Breast epithelium (tissue), 4 donors: ENCODE measurements at regions not wholly inside any gene's neighbourhood (a gene's known extent, or its start where the extent isn't known, plus 50 kb on each side); places are given as distances from the start of the nearest gene placed in this dataset.
A peak's percentile ranks its signal among the peaks of the same experiment; 100 is the strongest.

ENCODE experiments used
- DNase-seq, 2 donors: peaks; one replicate each; pipeline ENCODE4 v3.0.0-alpha.2; 2019; ENCODE audit warnings: low spot score in 2 of 2
- H3K27ac ChIP-seq, 2 donors: fragments of 200-600 bp; sonication (generic) in 1 of 2; one replicate each; pipeline ENCODE4 v1.5.1; 2016 to 2019; ENCODE audit warnings: mild to moderate bottlenecking in 1 of 2
- H3K27me3 ChIP-seq, 2 donors: fragments of 200-600 bp; sonication (generic) in 1 of 2; one replicate each; pipeline versions ENCODE4 v1.5.1 to v1.6.0; 2017 to 2019; ENCODE audit warnings: control low read depth in 1 of 2, mild to moderate bottlenecking in 1 of 2
- H3K36me3 ChIP-seq: fragments of 200-600 bp; one replicate; pipeline ENCODE4 v1.5.1; 2019
- H3K4me1 ChIP-seq, 2 donors: fragments of 200-600 bp; sonication (generic); one replicate each; pipeline ENCODE4 v1.5.1; 2016 to 2019; ENCODE audit warnings: control low read depth in 1 of 2
- H3K4me3 ChIP-seq, 3 donors: fragments of 200-600 bp; sonication (generic); 1 replicate in 2 of 3; 2 replicates in 1 of 3; pipeline ENCODE4 v1.5.1; 2016 to 2019; ENCODE audit warnings: mild to moderate bottlenecking in 3 of 3, moderate library complexity in 2 of 3
- H3K9me3 ChIP-seq, 2 donors: fragments of 200-600 bp; sonication (generic) in 1 of 2; one replicate each; pipeline ENCODE4 v1.5.1; 2016 to 2019; ENCODE audit warnings: control low read depth in 1 of 2
- POLR2A ChIP-seq: fragments of 450-650 bp; IDR thresholded peaks from one replicate; pipeline ENCODE4 v1.6.1; 2016; ENCODE audit warnings: antibody characterized with exemption, mild to moderate bottlenecking, moderate library complexity
- POLR2AphosphoS5 ChIP-seq, 3 donors: sonication (generic); formaldehyde crosslinking; IDR thresholded peaks; one replicate each; pipeline ENCODE4 v1.6.1; 2017; ENCODE audit warnings: antibody characterized with exemption in 3 of 3
- intact Hi-C: fragments of 100-400 bp; cut with DNase I; formaldehyde crosslinking; loops from one replicate; pipeline ENCODE4 v1.15.1; 2023; ENCODE audit warnings: low total_unique reads
- TF ChIP-seq, protein P1 (sequence below), 3 donors: fragments of 450-650 bp; IDR thresholded peaks; one replicate each; pipeline ENCODE4 v1.5.1; 2016 to 2017; ENCODE audit warnings: antibody characterized with exemption in 3 of 3, mild to moderate bottlenecking in 3 of 3, moderate library complexity in 3 of 3

- intact Hi-C loops: no loop called here
- Histone ChIP-seq H3K4me3 (no peak overlapping the region), H3K4me1 (no peaks in the 10 kb centered on the region), H3K9me3 (no peaks in the 10 kb centered on the region), H3K27me3 (no peaks in the 10 kb centered on the region), H3K27ac (no peak overlapping the region), H3K36me3 (no peaks in the 10 kb centered on the region)
- DNase-seq: no peak
- TF ChIP-seq POLR2AphosphoS5 (IDR thresholded peaks at IDR 0.05) (no peak), POLR2A (no peak)
- TF ChIP-seq, protein P1, sequence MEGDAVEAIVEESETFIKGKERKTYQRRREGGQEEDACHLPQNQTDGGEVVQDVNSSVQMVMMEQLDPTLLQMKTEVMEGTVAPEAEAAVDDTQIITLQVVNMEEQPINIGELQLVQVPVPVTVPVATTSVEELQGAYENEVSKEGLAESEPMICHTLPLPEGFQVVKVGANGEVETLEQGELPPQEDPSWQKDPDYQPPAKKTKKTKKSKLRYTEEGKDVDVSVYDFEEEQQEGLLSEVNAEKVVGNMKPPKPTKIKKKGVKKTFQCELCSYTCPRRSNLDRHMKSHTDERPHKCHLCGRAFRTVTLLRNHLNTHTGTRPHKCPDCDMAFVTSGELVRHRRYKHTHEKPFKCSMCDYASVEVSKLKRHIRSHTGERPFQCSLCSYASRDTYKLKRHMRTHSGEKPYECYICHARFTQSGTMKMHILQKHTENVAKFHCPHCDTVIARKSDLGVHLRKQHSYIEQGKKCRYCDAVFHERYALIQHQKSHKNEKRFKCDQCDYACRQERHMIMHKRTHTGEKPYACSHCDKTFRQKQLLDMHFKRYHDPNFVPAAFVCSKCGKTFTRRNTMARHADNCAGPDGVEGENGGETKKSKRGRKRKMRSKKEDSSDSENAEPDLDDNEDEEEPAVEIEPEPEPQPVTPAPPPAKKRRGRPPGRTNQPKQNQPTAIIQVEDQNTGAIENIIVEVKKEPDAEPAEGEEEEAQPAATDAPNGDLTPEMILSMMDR (IDR thresholded peaks at IDR 0.05): no peak
Observed at GRCh38 chr3:13245615-13245978, 172.4 kb upstream of the IQSEC1 start.

DNA sequence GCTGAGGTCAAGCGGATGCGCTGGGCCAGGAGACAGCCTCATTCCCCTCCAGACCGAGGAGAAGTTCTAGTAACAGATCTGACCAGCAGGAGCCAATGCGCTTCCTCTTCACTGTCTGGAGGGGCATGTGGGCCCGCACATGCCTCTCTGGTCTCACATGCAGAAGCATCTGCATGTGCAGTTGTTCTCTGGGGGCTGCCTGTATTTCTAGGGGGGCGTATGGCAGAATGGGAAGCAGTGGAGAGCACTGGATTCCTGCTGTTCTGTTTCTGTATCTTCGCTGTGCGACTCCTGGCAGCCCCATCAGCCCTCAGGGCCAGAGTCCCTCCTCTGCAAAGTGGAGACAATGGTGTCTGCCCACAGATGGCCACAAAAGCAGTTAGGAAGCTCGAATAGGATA is 170.4 kb upstream of the IQSEC1 start:
- H3K9me3 ChIP-seq: no peaks in the 10 kb centered on the region
- H3K4me3 ChIP-seq: no peak overlapping the region
- no peak for DNase-seq
- intact Hi-C loops: no loop called here
- no peaks in the 10 kb centered on the region for H3K36me3 ChIP-seq
- H3K4me1 ChIP-seq: no peaks in the 10 kb centered on the region
- no peaks in the 10 kb centered on the region for H3K27me3 ChIP-seq
- no peak for TF ChIP-seq POLR2A
- TF ChIP-seq, protein P1 (IDR thresholded peaks at IDR 0.05): no peak
- H3K27ac ChIP-seq: no peak overlapping the region

DNA sequence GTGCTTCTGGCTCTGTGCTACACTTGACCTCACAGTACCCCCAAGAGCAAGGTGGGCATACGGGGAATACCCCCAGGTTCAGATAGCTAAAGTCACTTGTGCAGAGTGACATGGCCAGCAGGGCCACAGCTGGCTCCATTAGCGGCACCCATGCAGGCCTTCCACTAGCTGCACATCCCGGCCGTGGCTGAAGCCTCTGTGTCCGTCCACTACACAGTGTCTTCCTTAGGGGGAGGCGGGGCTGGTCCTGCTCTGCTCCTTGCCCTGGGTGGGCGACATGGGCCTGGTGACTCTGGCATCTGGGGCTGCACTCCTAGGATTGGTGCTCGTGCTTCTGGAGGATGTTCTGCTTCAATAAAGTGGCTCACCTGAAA is 169.1 kb upstream of the IQSEC1 start:
- TF ChIP-seq, protein P1 (IDR thresholded peaks at IDR 0.05): no peak
- TF ChIP-seq POLR2A (no peak), POLR2AphosphoS5 (IDR thresholded peaks at IDR 0.05) (no peak)
- no peak for DNase-seq
- intact Hi-C loops: no loop called here
- Histone ChIP-seq H3K27ac (no peak overlapping the region), H3K4me3 (no peak overlapping the region), H3K9me3 (no peaks in the 10 kb centered on the region), H3K36me3 (no peaks in the 10 kb centered on the region), H3K4me1 (no peaks in the 10 kb centered on the region), H3K27me3 (no peaks in the 10 kb centered on the region)

- intact Hi-C loops: no loop called here
- no peaks in the 10 kb centered on the region for H3K27me3 ChIP-seq
- no peaks in the 10 kb centered on the region for H3K36me3 ChIP-seq
- H3K9me3 ChIP-seq: no peaks in the 10 kb centered on the region
- H3K27ac ChIP-seq: no peak overlapping the region
- no peak for DNase-seq
- TF ChIP-seq POLR2AphosphoS5 (IDR thresholded peaks at IDR 0.05): no peak
- TF ChIP-seq POLR2A: no peak
- TF ChIP-seq, protein P1 (IDR thresholded peaks at IDR 0.05): no peak
- H3K4me3 ChIP-seq: no peak overlapping the region
- H3K4me1 ChIP-seq: no peaks in the 10 kb centered on the region
Observed at GRCh38 chr3:13241621-13242363, 168.6 kb upstream of the IQSEC1 start.

DNA sequence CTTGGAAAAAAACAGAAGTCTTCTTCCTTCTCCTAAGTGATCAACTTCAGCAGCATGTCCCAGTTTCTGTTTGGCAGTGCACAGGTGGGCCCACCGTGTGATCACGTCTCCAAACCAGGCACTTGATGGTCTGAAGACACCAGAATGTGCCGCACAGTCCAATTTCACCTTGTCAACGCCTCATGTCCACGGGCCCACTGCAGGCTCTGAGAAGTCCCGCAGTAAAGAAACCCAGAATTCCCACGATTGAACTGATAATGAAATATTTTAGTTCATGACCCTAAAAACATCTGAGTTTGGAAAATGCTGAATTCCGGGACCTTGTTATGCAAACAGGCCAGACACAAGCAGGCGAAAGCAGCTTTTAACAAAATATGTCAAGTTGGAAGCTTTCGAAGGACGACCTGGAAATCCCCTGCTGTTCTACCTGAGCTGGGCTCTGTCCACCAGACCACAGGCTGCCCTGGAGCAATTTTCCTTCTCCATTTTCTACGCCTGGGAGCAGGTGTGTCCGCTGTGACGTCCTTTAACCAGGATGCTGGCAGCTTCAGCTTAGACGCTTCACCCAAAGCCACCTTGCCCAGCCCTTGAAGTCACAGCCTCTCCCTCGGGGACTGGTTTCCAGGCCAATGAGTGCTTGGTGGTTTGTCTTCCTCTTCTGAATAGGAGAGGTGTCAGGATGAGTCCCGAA is 167.8 kb upstream of the IQSEC1 start:
- Histone ChIP-seq H3K27me3 (no peaks in the 10 kb centered on the region), H3K4me1 (no peaks in the 10 kb centered on the region)
- TF ChIP-seq POLR2AphosphoS5 (IDR thresholded peaks at IDR 0.05): no peak
- TF ChIP-seq POLR2A: no peak
- TF ChIP-seq, protein P1 (IDR thresholded peaks at IDR 0.05): no peak

More for the DNA sequence above, 167.8 kb upstream of the IQSEC1 start:
- intact Hi-C loops: no loop called here
- peak in 1 of 2 donors; percentile 22 for DNase-seq
- no peaks in the 10 kb centered on the region for H3K9me3 ChIP-seq
- H3K36me3 ChIP-seq: no peaks in the 10 kb centered on the region
- H3K27ac ChIP-seq: no peak overlapping the region
- H3K4me3 ChIP-seq: no peak overlapping the region
